HCT116 (cell line): ENCODE measurements at regions not wholly inside any gene's neighbourhood (a gene's known extent, or its start where the extent isn't known, plus 50 kb on each side); places are given as distances from the start of the nearest gene placed in this dataset.

Experiments
- ATAC-seq: fragments of 200-7000 bp; cut with Tn5 transposase; 2 replicates; pipeline ENCODE4 v1.9.1; 2020; ENCODE audit warnings: mild to moderate bottlenecking, moderate library complexity
- BruUV-seq: library from RNA; stranded (reverse); fragments of 400-500 nt; replicated peaks from 2 replicates; lab custom pipeline; 2021; lab: Mats Ljungman, UMichigan
- CTCF ChIA-PET: fragments of 300-600 bp; sonication (Branson Sonifier 250); formaldehyde crosslinking; loops from one replicate; lab custom pipeline; 2021; ENCODE audit warnings: antibody characterized with exemption; lab: Charles Lee
- POLR2A ChIA-PET: fragments of 300-600, 350-600 bp; sonication (Branson Sonifier 250); formaldehyde crosslinking; loops from one replicate; lab custom pipeline; 2021; ENCODE audit warnings: antibody characterized with exemption; lab: Charles Lee
- RAD21 ChIA-PET, 2 experiments: fragments of 300-600 bp; sonication (Branson Sonifier 250); formaldehyde crosslinking; loops; one replicate each; lab custom pipeline; 2023; ENCODE audit warnings: low total read pairs in 2 of 2; ENCODE audit not compliant: uncharacterized antibody in 2 of 2, unreplicated experiment in 2 of 2, low non-redundant PET in 1 of 2; lab: Charles Lee
- DNase-seq: peaks from one replicate; pipeline ENCODE4 v3.0.0-alpha.2; 2010; ENCODE audit warnings: low read depth, low spot score
- H2AFZ ChIP-seq: fragments of 200-600 bp; shearing (Covaris generic), sonication (generic); 2 replicates; pipeline ENCODE4 v1.6.1; 2017; ENCODE audit warnings: low read depth, mixed run types, mixed read lengths, antibody characterized with exemption, low read length; ENCODE audit not compliant: poor library complexity, severe bottlenecking
- H3K27ac ChIP-seq: 2 replicates; pipeline ENCODE4 v1.5.1; 2012; ENCODE audit warnings: low read depth, low read length
- H3K27me3 ChIP-seq: fragments of 200-600 bp; sonication (generic); 2 replicates; pipeline ENCODE4 v1.6.1; 2016; ENCODE audit warnings: mixed run types, low read length, mixed read lengths; ENCODE audit not compliant: insufficient read depth
- H3K36me3 ChIP-seq, 2 experiments: fragments of 200-500 bp in 1 of 2; fragments of 200-600 bp in 1 of 2; sonication (Bioruptor generic) in 1 of 2; sonication (generic) in 1 of 2; 2 replicates each; pipeline versions ENCODE4 v1.5.1 to v1.6.1; 2014 to 2016; ENCODE audit warnings: low read length in 2 of 2, inconsistent platforms in 1 of 2, mixed read lengths in 1 of 2, mixed run types in 1 of 2; ENCODE audit not compliant: insufficient read depth in 2 of 2, control insufficient read depth in 1 of 2
- H3K4me1 ChIP-seq, 2 experiments: fragments of 200-600 bp in 1 of 2; sonication (generic) in 1 of 2; 2 replicates each; pipeline versions ENCODE4 v1.5.1 to v1.6.1; 2012 to 2017; ENCODE audit warnings: low read length in 2 of 2, inconsistent platforms in 1 of 2, mild to moderate bottlenecking in 1 of 2, mixed read lengths in 1 of 2, mixed run types in 1 of 2, moderate library complexity in 1 of 2; ENCODE audit not compliant: insufficient read depth in 2 of 2, control insufficient read depth in 1 of 2
- H3K4me2 ChIP-seq: fragments of 200-600 bp; sonication (generic); 2 replicates; pipeline ENCODE4 v1.6.1; 2017; ENCODE audit warnings: mixed run types, low read length, mixed read lengths
- H3K4me3 ChIP-seq, 2 experiments: fragments of 200-600 bp in 1 of 2; sonication (generic) in 1 of 2; replicated peaks in 1 of 2; 2 replicates each; pipeline ENCODE4 v1.5.1; 2011 to 2016; ENCODE audit warnings: low read length in 2 of 2, control low read depth in 1 of 2, low read depth in 1 of 2, mild to moderate bottlenecking in 1 of 2, mixed read lengths in 1 of 2, mixed run types in 1 of 2
- H3K79me2 ChIP-seq: fragments of 200-600 bp; sonication (generic); 2 replicates; pipeline ENCODE4 v1.6.1; 2017; ENCODE audit warnings: mild to moderate bottlenecking, mixed run types, low read length, moderate library complexity, mixed read lengths; ENCODE audit not compliant: insufficient read depth
- H3K9ac ChIP-seq: fragments of 200-600 bp; sonication (generic); 2 replicates; pipeline ENCODE4 v1.6.1; 2016; ENCODE audit warnings: low read length, mixed read lengths
- H3K9me2 ChIP-seq: fragments of 200-600 bp; sonication (generic), shearing (Covaris generic); 2 replicates; pipeline ENCODE4 v1.6.1; 2017; ENCODE audit warnings: mixed run types, mild to moderate bottlenecking, moderate library complexity; ENCODE audit not compliant: insufficient read depth
- H3K9me3 ChIP-seq, 2 experiments: fragments of 200-500 bp in 1 of 2; fragments of 200-600 bp in 1 of 2; sonication (Bioruptor generic) in 1 of 2; sonication (generic) in 1 of 2; 2 replicates each; pipeline ENCODE4 v1.6.1; 2014 to 2017; ENCODE audit warnings: low read length in 2 of 2, mixed read lengths in 2 of 2, inconsistent platforms in 1 of 2, low read depth in 1 of 2, mild to moderate bottlenecking in 1 of 2, mixed run types in 1 of 2, moderate library complexity in 1 of 2; ENCODE audit not compliant: control insufficient read depth in 1 of 2, insufficient read depth in 1 of 2
- H4K20me1 ChIP-seq: fragments of 200-600 bp; sonication (generic), shearing (Covaris generic); 2 replicates; pipeline ENCODE4 v1.6.1; 2017; ENCODE audit warnings: mixed run types, mild to moderate bottlenecking, moderate library complexity; ENCODE audit not compliant: insufficient read depth
- EGR1 ChIP-seq: IDR thresholded peaks from 2 replicates; pipeline ENCODE4 v1.6.1; 2012; ENCODE audit warnings: low read depth
- EZH2 ChIP-seq: fragments of 200-600 bp; sonication (generic); IDR thresholded peaks from 2 replicates; pipeline ENCODE4 v1.6.1; 2017; ENCODE audit warnings: antibody characterized with exemption, mixed run types
- FOSL1 ChIP-seq: IDR thresholded peaks from 2 replicates; pipeline ENCODE4 v1.6.1; 2012; ENCODE audit warnings: low read depth
- POLR2A ChIP-seq: IDR thresholded peaks from 2 replicates; pipeline ENCODE4 v1.7.0; 2011; ENCODE audit warnings: borderline replicate concordance; ENCODE audit not compliant: insufficient read depth, insufficient read length; ENCODE audit errors: extremely low read depth
- SRF ChIP-seq: IDR thresholded peaks from 2 replicates; pipeline ENCODE4 v1.6.1; 2012; ENCODE audit warnings: low read depth
- YY1 ChIP-seq: IDR thresholded peaks from 2 replicates; pipeline ENCODE4 v1.6.1; 2011; ENCODE audit warnings: low read length, low read depth, moderate library complexity, mild to moderate bottlenecking; ENCODE audit not compliant: insufficient replicate concordance; ENCODE audit errors: extremely low read depth
- intact Hi-C: fragments of 100-400 bp; cut with micrococcal nuclease; formaldehyde crosslinking; loops from 2 replicates; pipeline ENCODE4 v1.10.0; 2022
- TF ChIP-seq, protein P1 (sequence below): IDR thresholded peaks from 2 replicates; pipeline ENCODE4 v1.6.1; 2012
- TF ChIP-seq, protein P2 (sequence below): IDR thresholded peaks from 2 replicates; pipeline ENCODE4 v1.6.1; 2011; ENCODE audit warnings: mild to moderate bottlenecking, low read length, moderate library complexity; ENCODE audit not compliant: insufficient replicate concordance; ENCODE audit errors: extremely low read depth
- TF ChIP-seq, protein P3 (sequence below): IDR thresholded peaks from 2 replicates; pipeline ENCODE4 v1.6.1; 2012; ENCODE audit warnings: low read depth
- TF ChIP-seq, protein P4 (sequence below), 3 experiments: fragments of 200-600 bp in 1 of 3; sonication (generic) in 1 of 3; IDR thresholded peaks in 2 of 3; conservative IDR thresholded peaks in 1 of 3; 2 replicates each; pipeline ENCODE4 v1.5.1; 2012 to 2017; ENCODE audit warnings: low read depth in 2 of 3, low read length in 2 of 3, antibody characterized with exemption in 1 of 3, borderline replicate concordance in 1 of 3, control low read depth in 1 of 3, mild to moderate bottlenecking in 1 of 3, mixed read lengths in 1 of 3, mixed run types in 1 of 3, moderate library complexity in 1 of 3; ENCODE audit not compliant: insufficient read depth in 1 of 3

DNA sequence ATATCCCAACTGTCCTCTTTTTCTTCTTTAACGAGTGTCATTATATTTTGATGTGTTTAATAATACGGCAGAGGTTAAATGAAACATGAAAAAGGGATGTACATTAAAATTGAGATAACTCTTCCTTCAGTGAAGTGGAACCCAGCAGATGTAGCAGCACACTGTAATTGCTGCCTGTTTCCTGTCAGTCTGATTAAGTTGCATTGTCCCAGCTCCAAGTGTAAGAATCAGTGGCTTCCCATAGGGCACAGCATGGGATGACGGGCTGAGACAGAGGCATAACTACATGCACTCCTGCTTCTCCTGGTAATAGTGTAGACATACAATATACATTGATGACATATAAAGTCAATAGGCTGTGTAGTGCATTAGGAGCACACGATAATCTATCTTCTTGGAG is 175.8 kb upstream of the TCF4 start:
- H4K20me1 ChIP-seq, result no peaks in the 10 kb centered on the region
- H3K27ac ChIP-seq, result no peak overlapping the region
- TF ChIP-seq EZH2 (no peak), EGR1 (no peak), FOSL1 (no peak), SRF (no peak), YY1 (no peak), POLR2A (no peak)
- TF ChIP-seq, protein P1, sequence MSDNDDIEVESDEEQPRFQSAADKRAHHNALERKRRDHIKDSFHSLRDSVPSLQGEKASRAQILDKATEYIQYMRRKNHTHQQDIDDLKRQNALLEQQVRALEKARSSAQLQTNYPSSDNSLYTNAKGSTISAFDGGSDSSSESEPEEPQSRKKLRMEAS, result no peak
- TF ChIP-seq, protein P2, sequence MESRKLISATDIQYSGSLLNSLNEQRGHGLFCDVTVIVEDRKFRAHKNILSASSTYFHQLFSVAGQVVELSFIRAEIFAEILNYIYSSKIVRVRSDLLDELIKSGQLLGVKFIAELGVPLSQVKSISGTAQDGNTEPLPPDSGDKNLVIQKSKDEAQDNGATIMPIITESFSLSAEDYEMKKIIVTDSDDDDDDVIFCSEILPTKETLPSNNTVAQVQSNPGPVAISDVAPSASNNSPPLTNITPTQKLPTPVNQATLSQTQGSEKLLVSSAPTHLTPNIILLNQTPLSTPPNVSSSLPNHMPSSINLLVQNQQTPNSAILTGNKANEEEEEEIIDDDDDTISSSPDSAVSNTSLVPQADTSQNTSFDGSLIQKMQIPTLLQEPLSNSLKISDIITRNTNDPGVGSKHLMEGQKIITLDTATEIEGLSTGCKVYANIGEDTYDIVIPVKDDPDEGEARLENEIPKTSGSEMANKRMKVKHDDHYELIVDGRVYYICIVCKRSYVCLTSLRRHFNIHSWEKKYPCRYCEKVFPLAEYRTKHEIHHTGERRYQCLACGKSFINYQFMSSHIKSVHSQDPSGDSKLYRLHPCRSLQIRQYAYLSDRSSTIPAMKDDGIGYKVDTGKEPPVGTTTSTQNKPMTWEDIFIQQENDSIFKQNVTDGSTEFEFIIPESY, result no peak
- TF ChIP-seq, protein P3, sequence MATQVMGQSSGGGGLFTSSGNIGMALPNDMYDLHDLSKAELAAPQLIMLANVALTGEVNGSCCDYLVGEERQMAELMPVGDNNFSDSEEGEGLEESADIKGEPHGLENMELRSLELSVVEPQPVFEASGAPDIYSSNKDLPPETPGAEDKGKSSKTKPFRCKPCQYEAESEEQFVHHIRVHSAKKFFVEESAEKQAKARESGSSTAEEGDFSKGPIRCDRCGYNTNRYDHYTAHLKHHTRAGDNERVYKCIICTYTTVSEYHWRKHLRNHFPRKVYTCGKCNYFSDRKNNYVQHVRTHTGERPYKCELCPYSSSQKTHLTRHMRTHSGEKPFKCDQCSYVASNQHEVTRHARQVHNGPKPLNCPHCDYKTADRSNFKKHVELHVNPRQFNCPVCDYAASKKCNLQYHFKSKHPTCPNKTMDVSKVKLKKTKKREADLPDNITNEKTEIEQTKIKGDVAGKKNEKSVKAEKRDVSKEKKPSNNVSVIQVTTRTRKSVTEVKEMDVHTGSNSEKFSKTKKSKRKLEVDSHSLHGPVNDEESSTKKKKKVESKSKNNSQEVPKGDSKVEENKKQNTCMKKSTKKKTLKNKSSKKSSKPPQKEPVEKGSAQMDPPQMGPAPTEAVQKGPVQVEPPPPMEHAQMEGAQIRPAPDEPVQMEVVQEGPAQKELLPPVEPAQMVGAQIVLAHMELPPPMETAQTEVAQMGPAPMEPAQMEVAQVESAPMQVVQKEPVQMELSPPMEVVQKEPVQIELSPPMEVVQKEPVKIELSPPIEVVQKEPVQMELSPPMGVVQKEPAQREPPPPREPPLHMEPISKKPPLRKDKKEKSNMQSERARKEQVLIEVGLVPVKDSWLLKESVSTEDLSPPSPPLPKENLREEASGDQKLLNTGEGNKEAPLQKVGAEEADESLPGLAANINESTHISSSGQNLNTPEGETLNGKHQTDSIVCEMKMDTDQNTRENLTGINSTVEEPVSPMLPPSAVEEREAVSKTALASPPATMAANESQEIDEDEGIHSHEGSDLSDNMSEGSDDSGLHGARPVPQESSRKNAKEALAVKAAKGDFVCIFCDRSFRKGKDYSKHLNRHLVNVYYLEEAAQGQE, result no peak
- TF ChIP-seq, protein P4, sequence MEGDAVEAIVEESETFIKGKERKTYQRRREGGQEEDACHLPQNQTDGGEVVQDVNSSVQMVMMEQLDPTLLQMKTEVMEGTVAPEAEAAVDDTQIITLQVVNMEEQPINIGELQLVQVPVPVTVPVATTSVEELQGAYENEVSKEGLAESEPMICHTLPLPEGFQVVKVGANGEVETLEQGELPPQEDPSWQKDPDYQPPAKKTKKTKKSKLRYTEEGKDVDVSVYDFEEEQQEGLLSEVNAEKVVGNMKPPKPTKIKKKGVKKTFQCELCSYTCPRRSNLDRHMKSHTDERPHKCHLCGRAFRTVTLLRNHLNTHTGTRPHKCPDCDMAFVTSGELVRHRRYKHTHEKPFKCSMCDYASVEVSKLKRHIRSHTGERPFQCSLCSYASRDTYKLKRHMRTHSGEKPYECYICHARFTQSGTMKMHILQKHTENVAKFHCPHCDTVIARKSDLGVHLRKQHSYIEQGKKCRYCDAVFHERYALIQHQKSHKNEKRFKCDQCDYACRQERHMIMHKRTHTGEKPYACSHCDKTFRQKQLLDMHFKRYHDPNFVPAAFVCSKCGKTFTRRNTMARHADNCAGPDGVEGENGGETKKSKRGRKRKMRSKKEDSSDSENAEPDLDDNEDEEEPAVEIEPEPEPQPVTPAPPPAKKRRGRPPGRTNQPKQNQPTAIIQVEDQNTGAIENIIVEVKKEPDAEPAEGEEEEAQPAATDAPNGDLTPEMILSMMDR (IDR thresholded peaks at IDR 0.05 in 2 of 3, conservative IDR thresholded peaks at IDR 0.05 in 1 of 3; ENCODE audit: borderline replicate concordance in 1 of 3, insufficient read depth in 1 of 3, low read depth in 2 of 3, low read length in 2 of 3), result no peak
- ChIA-PET RAD21 (no interaction called here), POLR2A (no interaction called here), CTCF (no interaction called here)
- H3K4me3 ChIP-seq, result no peak overlapping the region
- BruUV-seq, result no TSS peak
- peaks cover 5 to 19% of the 10 kb centered on the region in 2 experiments; a peak in 3 of 4 replicates for H3K9me3 ChIP-seq
- H3K4me2 ChIP-seq, result no peak overlapping the region
- H3K79me2 ChIP-seq, result no peaks in the 10 kb centered on the region
- intact Hi-C loops, result no loop called here
- ATAC-seq (no peak), DNase-seq (no peak)
- no peaks in the 10 kb centered on the region for H3K36me3 ChIP-seq
- no peaks in the 10 kb centered on the region for H3K27me3 ChIP-seq
- H3K9me2 ChIP-seq, result no peaks in the 10 kb centered on the region
- no peak overlapping the region for H3K9ac ChIP-seq
- no peak overlapping the region for H2AFZ ChIP-seq
- no peaks in the 10 kb centered on the region for H3K4me1 ChIP-seq
